Liver (tissue), 3 donors: ENCODE measurements at regions not wholly inside any gene's neighbourhood (a gene's known extent, or its start where the extent isn't known, plus 50 kb on each side); places are given as distances from the start of the nearest gene placed in this dataset.

Experiments
- FOXA1 ChIP-seq: IDR thresholded peaks from 2 replicates; pipeline ENCODE4 v1.6.1; 2016; ENCODE audit warnings: antibody characterized with exemption
- GABPA ChIP-seq, 2 donors: IDR thresholded peaks in 1 of 2; conservative IDR thresholded peaks in 1 of 2; 2 replicates each; pipeline ENCODE4 v1.6.1; 2016; ENCODE audit warnings: antibody characterized with exemption in 2 of 2, mild to moderate bottlenecking in 1 of 2, moderate library complexity in 1 of 2
- JUND ChIP-seq, 2 donors: IDR thresholded peaks; 2 replicates each; pipeline ENCODE4 v1.6.1; 2016; ENCODE audit warnings: antibody characterized with exemption in 2 of 2
- RAD21 ChIP-seq, 2 donors: IDR thresholded peaks; 2 replicates each; pipeline ENCODE4 v1.6.1; 2016; ENCODE audit warnings: antibody characterized with exemption in 2 of 2, mild to moderate bottlenecking in 2 of 2
- SP1 ChIP-seq: IDR thresholded peaks from 2 replicates; pipeline ENCODE4 v1.6.1; 2018; ENCODE audit warnings: antibody characterized with exemption, mild to moderate bottlenecking
- YY1 ChIP-seq: IDR thresholded peaks from 2 replicates; pipeline ENCODE4 v1.6.1; 2016; ENCODE audit warnings: antibody characterized with exemption, mild to moderate bottlenecking
- TF ChIP-seq, protein P1 (sequence below): fragments of 150-350 bp; IDR thresholded peaks from 2 replicates; pipeline ENCODE4 v1.5.1; 2017; ENCODE audit warnings: improper control_type of control experiment, low read depth, low read length; ENCODE audit not compliant: missing input control
- TF ChIP-seq, protein P2 (sequence below): IDR thresholded peaks from 2 replicates; pipeline ENCODE4 v1.6.1; 2016; ENCODE audit warnings: antibody characterized with exemption
- TF ChIP-seq, protein P3 (sequence below): IDR thresholded peaks from 2 replicates; pipeline ENCODE4 v1.6.1; 2016; ENCODE audit warnings: antibody characterized with exemption
- TF ChIP-seq, protein P4 (sequence below): IDR thresholded peaks from 2 replicates; pipeline ENCODE4 v1.6.1; 2016; ENCODE audit warnings: antibody characterized with exemption, mild to moderate bottlenecking
- donor health status: healthy.
- donor health status: healthy.

DNA sequence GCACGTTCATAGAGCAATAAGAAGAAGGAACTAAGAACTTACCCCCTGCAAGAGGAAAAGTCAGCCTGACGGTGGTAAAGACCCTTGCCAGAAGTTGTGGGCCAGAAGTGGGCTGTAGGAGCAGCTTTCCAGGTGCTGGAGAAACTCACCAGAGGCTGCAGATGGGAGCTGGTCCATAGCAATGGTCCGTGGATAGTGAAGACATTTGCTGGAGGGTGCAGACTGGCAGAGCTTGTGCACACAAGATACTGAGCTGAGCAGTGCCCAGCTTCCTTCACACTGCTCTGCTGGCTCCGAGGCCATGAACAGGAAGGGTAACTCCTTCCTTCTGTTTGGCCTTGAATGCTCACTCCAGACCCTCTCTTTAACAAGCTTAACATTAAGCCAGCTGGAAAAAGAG, 149.8 kb upstream of the BNIP2 start:
- TF ChIP-seq, protein P1, sequence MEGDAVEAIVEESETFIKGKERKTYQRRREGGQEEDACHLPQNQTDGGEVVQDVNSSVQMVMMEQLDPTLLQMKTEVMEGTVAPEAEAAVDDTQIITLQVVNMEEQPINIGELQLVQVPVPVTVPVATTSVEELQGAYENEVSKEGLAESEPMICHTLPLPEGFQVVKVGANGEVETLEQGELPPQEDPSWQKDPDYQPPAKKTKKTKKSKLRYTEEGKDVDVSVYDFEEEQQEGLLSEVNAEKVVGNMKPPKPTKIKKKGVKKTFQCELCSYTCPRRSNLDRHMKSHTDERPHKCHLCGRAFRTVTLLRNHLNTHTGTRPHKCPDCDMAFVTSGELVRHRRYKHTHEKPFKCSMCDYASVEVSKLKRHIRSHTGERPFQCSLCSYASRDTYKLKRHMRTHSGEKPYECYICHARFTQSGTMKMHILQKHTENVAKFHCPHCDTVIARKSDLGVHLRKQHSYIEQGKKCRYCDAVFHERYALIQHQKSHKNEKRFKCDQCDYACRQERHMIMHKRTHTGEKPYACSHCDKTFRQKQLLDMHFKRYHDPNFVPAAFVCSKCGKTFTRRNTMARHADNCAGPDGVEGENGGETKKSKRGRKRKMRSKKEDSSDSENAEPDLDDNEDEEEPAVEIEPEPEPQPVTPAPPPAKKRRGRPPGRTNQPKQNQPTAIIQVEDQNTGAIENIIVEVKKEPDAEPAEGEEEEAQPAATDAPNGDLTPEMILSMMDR: no peak
- TF ChIP-seq YY1: no peak
- TF ChIP-seq GABPA (IDR thresholded peaks at IDR 0.05 in 1 of 2, conservative IDR thresholded peaks at IDR 0.05 in 1 of 2): no peak
- no peak for TF ChIP-seq JUND (IDR thresholded peaks at IDR 0.05)
- TF ChIP-seq, protein P2, sequence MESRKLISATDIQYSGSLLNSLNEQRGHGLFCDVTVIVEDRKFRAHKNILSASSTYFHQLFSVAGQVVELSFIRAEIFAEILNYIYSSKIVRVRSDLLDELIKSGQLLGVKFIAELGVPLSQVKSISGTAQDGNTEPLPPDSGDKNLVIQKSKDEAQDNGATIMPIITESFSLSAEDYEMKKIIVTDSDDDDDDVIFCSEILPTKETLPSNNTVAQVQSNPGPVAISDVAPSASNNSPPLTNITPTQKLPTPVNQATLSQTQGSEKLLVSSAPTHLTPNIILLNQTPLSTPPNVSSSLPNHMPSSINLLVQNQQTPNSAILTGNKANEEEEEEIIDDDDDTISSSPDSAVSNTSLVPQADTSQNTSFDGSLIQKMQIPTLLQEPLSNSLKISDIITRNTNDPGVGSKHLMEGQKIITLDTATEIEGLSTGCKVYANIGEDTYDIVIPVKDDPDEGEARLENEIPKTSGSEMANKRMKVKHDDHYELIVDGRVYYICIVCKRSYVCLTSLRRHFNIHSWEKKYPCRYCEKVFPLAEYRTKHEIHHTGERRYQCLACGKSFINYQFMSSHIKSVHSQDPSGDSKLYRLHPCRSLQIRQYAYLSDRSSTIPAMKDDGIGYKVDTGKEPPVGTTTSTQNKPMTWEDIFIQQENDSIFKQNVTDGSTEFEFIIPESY: no peak
- TF ChIP-seq RAD21 (IDR thresholded peaks at IDR 0.05): no peak
- TF ChIP-seq SP1: no peak
- TF ChIP-seq FOXA1: no peak
- TF ChIP-seq, protein P3, sequence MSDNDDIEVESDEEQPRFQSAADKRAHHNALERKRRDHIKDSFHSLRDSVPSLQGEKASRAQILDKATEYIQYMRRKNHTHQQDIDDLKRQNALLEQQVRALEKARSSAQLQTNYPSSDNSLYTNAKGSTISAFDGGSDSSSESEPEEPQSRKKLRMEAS: no peak
- TF ChIP-seq, protein P4, sequence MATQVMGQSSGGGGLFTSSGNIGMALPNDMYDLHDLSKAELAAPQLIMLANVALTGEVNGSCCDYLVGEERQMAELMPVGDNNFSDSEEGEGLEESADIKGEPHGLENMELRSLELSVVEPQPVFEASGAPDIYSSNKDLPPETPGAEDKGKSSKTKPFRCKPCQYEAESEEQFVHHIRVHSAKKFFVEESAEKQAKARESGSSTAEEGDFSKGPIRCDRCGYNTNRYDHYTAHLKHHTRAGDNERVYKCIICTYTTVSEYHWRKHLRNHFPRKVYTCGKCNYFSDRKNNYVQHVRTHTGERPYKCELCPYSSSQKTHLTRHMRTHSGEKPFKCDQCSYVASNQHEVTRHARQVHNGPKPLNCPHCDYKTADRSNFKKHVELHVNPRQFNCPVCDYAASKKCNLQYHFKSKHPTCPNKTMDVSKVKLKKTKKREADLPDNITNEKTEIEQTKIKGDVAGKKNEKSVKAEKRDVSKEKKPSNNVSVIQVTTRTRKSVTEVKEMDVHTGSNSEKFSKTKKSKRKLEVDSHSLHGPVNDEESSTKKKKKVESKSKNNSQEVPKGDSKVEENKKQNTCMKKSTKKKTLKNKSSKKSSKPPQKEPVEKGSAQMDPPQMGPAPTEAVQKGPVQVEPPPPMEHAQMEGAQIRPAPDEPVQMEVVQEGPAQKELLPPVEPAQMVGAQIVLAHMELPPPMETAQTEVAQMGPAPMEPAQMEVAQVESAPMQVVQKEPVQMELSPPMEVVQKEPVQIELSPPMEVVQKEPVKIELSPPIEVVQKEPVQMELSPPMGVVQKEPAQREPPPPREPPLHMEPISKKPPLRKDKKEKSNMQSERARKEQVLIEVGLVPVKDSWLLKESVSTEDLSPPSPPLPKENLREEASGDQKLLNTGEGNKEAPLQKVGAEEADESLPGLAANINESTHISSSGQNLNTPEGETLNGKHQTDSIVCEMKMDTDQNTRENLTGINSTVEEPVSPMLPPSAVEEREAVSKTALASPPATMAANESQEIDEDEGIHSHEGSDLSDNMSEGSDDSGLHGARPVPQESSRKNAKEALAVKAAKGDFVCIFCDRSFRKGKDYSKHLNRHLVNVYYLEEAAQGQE: no peak
